ENCODE measurements at regions not wholly inside any gene's neighbourhood (a gene's known extent, or its start where the extent isn't known, plus 50 kb on each side); places are given as distances from the start of the nearest gene placed in this dataset.

- Mint-ChIP-seq H3K4me3 (no peak overlapping the region), H3K27me3 (peaks cover 1% of the 10 kb centered on the region), H3K36me3 (no peaks in the 10 kb centered on the region), H3K9me3 (no peaks in the 10 kb centered on the region), H3K27ac (no peak overlapping the region), H3K4me1 (no peaks in the 10 kb centered on the region)
Observed at GRCh38 chr4:3818371-3818770, 52.2 kb downstream of the ADRA2C start.

GRCh38 chr4:3819210-3819919, 53.2 kb downstream of the ADRA2C start:
- Mint-ChIP-seq H3K4me3 (no peak overlapping the region), H3K4me1 (no peaks in the 10 kb centered on the region), H3K9me3 (no peaks in the 10 kb centered on the region), H3K27ac (no peak overlapping the region), H3K36me3 (no peaks in the 10 kb centered on the region), H3K27me3 (peaks cover 1% of the 10 kb centered on the region)

- H3K27me3 Mint-ChIP-seq = peaks cover 1% of the 10 kb centered on the region
- H3K4me1 Mint-ChIP-seq = no peaks in the 10 kb centered on the region
- no peak overlapping the region for H3K27ac Mint-ChIP-seq
- no peaks in the 10 kb centered on the region for H3K36me3 Mint-ChIP-seq
- H3K4me3 Mint-ChIP-seq = no peak overlapping the region
- no peaks in the 10 kb centered on the region for H3K9me3 Mint-ChIP-seq
Observed at GRCh38 chr4:3820016-3820805, 54.0 kb downstream of the ADRA2C start.

DNA sequence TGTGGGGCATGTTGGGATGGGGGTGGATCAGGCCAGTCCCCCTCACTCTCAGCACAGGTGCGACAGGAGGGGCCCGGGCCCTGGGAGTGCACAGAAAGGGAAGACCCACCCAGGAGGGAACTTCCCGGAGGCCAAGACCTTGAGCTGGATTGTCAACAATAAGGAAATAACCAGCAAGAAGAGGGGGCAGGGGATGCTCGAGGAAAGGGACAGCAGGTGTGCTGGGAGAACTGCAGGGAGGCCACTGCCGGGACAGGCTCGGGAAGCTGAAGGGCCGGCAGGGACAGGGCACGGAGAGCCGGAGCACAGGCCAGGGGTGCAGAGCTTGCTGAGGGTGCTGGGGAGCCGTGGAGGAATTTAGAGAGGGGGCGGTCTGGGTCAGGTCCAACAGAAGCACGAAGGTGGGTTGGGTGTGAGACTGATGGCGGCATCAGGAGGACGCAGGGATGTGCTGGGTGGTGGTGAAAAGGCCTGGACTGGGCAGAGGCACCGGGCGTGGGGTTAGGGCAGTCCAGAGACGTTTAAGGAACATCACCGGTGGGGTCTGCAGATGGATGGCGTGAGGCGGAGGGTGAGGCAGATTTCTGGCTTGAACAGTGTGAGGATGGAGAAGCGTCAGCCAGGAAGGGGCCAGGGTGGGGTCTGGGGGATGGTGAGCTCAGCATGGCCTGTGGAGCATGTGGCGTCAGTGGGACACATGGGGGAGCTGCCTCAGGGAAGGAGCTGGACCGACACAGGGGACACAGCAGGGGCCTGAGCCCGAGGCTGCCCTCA, 54.8 kb downstream of the ADRA2C start:
- no peak overlapping the region for H3K4me3 Mint-ChIP-seq
- H3K36me3 Mint-ChIP-seq = no peaks in the 10 kb centered on the region
- H3K9me3 Mint-ChIP-seq = no peaks in the 10 kb centered on the region

DNA sequence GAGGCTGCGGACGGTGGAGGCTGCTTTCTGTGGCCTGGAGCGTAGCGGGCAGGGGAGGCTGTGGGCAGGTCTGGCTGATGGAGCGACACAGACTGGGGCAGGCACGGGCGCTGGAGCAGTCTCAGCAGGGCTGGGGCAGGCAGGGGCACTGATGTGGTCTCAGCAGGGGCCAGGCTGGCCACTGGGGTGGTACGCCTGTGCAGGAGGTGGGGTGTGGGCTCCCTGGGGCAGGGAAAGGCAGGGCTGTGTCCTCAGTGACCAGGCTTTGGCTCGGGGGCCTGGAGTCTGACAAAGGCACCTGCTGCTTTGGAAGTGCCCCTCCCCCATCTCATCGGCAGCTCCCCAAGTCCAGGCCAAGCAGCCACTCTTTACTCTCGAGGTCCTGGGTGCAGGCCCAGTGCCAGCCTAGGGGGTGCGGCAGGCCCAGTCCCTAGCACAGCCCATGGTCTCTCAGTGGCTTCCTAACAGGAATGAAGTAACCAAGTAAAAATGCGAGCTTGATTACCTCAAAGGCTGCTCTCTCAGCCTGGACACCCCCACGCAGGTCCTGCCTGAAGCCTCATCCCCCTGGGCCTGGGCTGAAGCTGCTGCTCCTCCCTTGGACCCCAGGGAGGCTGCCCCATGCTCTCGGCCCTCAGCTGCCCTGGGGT, 55.5 kb downstream of the ADRA2C start:
- Mint-ChIP-seq H3K9me3 (no peaks in the 10 kb centered on the region), H3K4me3 (no peak overlapping the region), H3K4me1 (no peaks in the 10 kb centered on the region), H3K27me3 (peaks cover 1% of the 10 kb centered on the region), H3K27ac (no peak overlapping the region), H3K36me3 (no peaks in the 10 kb centered on the region)

More for the DNA sequence above, 54.8 kb downstream of the ADRA2C start:
- H3K27ac Mint-ChIP-seq = no peak overlapping the region
- no peaks in the 10 kb centered on the region for H3K4me1 Mint-ChIP-seq
- peaks cover 1% of the 10 kb centered on the region for H3K27me3 Mint-ChIP-seq

GRCh38 chr4:3822230-3822947, 56.2 kb downstream of the ADRA2C start:
- no peaks in the 10 kb centered on the region for H3K36me3 Mint-ChIP-seq
- peaks cover 1% of the 10 kb centered on the region for H3K27me3 Mint-ChIP-seq
- peak overlapping the region; percentile 26 for H3K27ac Mint-ChIP-seq
- no peaks in the 10 kb centered on the region for H3K9me3 Mint-ChIP-seq
- H3K4me1 Mint-ChIP-seq = no peaks in the 10 kb centered on the region
- no peak overlapping the region for H3K4me3 Mint-ChIP-seq

DNA sequence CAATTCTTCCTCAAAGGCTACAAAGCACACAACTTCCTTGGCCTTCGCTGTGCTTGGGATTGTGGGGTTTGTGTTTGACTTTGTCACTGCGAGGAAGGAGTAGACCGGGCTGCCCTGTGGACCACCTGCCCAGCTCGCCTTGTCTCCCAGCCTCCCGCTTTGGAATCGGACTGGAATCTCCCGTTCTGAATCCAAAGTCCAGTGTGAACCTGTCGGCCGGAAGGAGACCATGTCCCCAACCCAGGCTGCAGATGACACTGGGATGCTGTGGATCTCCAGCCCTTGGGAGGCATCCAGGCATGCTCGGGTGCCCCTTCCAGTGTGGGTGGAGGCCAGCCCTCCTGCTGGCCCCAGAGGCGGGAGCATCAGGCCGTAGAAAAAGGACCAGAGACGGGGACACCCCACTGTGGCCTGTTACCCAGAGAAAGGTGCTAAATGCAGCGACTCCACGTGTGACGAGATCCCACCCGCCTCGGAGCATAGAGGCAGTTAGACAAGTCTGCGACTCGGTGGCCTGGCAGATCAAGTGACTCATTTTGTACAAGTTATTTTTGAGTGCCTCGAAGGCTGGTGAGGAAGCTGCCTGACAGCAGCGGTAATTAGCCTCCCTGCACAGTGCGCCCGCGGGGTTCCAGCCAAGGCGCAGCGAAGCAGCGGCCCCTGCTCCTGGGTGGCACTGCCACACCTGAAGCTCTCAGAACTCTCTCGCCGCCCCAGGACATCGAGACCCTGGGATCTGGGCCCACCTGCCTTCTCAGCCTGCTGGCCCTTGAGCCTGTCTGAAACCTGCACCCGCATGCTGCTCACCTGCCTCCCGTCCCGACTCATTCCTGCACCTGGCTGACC, 57.5 kb downstream of the ADRA2C start:
- H3K9me3 Mint-ChIP-seq = no peaks in the 10 kb centered on the region
- no peaks in the 10 kb centered on the region for H3K36me3 Mint-ChIP-seq
- no peaks in the 10 kb centered on the region for H3K4me1 Mint-ChIP-seq
- no peak overlapping the region for H3K27ac Mint-ChIP-seq
- no peak overlapping the region for H3K4me3 Mint-ChIP-seq
- peaks cover 1% of the 10 kb centered on the region for H3K27me3 Mint-ChIP-seq

GRCh38 chr4:3824521-3825270, 58.5 kb downstream of the ADRA2C start:
- no peaks in the 10 kb centered on the region for H3K4me1 Mint-ChIP-seq

GRCh38 chr4:3825530-3825929, 59.3 kb downstream of the ADRA2C start:
- H3K27ac Mint-ChIP-seq = no peak overlapping the region
- peaks cover 3% of the 10 kb centered on the region for H3K27me3 Mint-ChIP-seq
- H3K4me1 Mint-ChIP-seq = no peaks in the 10 kb centered on the region
- H3K4me3 Mint-ChIP-seq = no peak overlapping the region
- no peaks in the 10 kb centered on the region for H3K36me3 Mint-ChIP-seq
- H3K9me3 Mint-ChIP-seq = no peaks in the 10 kb centered on the region

More at GRCh38 chr4:3824521-3825270, 58.5 kb downstream of the ADRA2C start:
- Mint-ChIP-seq H3K36me3 (no peaks in the 10 kb centered on the region), H3K27ac (no peak overlapping the region), H3K27me3 (peaks cover 1% of the 10 kb centered on the region), H3K4me3 (no peak overlapping the region), H3K9me3 (no peaks in the 10 kb centered on the region)

DNA sequence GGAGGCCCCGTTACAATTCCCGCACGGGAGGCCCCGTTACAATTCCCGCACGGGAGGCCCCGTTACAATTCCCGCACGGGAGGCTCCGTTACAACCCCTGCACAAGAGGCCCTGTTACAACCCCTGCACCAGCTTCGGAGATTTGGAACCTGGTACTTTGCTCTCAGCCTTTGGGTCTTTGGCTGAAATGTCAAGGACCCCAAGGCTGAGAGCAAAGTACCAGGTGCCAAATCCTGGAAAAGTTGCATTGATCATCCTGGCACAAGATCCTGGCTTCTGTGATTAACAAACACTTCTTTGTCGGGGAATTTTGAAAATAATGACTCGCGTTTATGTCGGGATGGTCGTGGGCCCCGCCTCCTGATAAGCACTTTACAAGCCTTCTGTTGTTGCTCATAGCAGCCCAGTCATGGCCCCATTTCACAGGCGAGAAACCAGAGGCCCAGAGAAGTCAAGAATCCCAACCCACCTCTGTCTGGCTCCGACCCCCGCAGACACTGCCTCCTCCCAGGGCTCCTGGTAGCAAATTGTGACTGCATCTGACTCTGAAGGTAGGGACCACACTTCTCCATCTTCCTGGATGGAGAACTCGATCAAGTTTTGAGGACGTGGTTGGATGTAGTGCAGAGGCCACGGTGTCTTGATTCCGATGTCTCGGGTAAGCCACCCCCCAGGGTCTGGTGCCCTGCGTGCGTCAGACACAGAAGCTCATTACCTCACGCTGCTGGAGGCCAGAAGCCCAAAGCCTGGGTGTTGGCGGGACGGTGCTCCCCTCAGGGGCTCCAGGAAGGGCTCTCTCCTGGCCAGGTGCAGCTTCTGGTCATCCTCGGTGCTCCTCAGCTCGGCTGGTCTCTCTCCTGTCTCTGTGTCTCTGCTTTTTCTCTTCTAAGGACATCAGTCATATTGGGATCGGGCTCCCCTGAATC, 60.3 kb downstream of the ADRA2C start:
- H3K4me1 Mint-ChIP-seq = no peaks in the 10 kb centered on the region
- H3K9me3 Mint-ChIP-seq = no peaks in the 10 kb centered on the region
- no peak overlapping the region for H3K4me3 Mint-ChIP-seq
- H3K36me3 Mint-ChIP-seq = no peaks in the 10 kb centered on the region
- H3K27ac Mint-ChIP-seq = no peak overlapping the region
- H3K27me3 Mint-ChIP-seq = peaks cover 1% of the 10 kb centered on the region

DNA sequence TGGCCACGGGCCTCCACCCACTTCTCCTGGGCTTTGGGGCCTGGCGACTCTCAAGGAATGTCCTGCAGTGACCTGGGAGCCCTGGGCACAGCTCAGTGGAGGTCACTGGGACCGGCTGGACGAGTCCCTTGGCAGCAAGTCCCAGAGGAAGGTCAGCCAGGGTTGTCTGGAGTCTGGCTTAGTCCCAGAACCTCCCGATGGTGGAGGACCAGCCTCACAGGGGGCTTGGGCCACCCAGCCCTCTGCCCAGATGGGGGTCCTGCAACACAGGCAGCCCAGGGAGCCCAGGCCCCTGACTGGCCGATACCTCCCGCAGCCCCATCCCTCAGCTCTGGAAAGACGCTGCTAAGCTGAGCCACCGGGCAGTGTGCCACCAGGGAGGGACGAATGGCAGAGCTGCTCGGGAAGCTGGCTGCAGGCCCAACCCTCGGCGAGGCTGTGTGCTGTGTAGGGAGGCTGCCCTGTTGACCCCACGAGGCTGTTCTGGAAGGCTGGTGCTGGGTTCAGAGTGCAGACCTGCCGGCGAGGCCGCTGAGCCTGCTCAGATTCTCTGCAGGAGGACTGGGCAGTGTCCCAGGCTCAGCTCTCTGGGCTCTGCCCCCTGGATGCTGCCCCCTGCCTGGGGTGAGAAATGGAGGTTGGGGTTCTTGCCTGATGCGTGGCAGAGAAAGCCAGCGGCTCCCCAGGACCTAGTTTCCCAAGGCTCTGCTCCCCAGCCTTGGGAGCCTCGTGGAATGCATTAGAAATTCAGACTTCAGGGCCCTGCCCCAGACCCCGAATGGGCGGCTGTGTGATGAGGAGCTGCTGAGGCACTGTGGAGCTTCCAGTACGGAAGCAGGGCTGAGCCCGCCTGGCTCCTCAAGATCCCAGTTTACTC, 61.7 kb downstream of the ADRA2C start:
- H3K9me3 Mint-ChIP-seq = no peaks in the 10 kb centered on the region
- H3K27ac Mint-ChIP-seq = no peak overlapping the region

GRCh38 chr4:3828546-3828945, 62.4 kb downstream of the ADRA2C start:
- no peaks in the 10 kb centered on the region for H3K9me3 Mint-ChIP-seq
- peaks cover 3% of the 10 kb centered on the region for H3K27me3 Mint-ChIP-seq
- no peaks in the 10 kb centered on the region for H3K36me3 Mint-ChIP-seq
- H3K27ac Mint-ChIP-seq = no peak overlapping the region
- no peaks in the 10 kb centered on the region for H3K4me1 Mint-ChIP-seq
- no peak overlapping the region for H3K4me3 Mint-ChIP-seq

More for the DNA sequence above, 61.7 kb downstream of the ADRA2C start:
- no peak overlapping the region for H3K4me3 Mint-ChIP-seq
- H3K27me3 Mint-ChIP-seq = peaks cover 1% of the 10 kb centered on the region
- H3K36me3 Mint-ChIP-seq = no peaks in the 10 kb centered on the region
- H3K4me1 Mint-ChIP-seq = no peaks in the 10 kb centered on the region
